Esophagus muscularis mucosa (tissue), 4 donors: ENCODE measurements at regions not wholly inside any gene's neighbourhood (a gene's known extent, or its start where the extent isn't known, plus 50 kb on each side); places are given as distances from the start of the nearest gene placed in this dataset.

Experiments
- CTCF ChIP-seq, 3 experiments: fragments of 200-600 bp in 2 of 3; fragments of 450-650 bp in 1 of 3; sonication (generic) in 2 of 3; IDR thresholded peaks; one replicate each; pipeline ENCODE4 v1.5.1; 2017 to 2019; ENCODE audit warnings: antibody characterized with exemption in 3 of 3, mild to moderate bottlenecking in 2 of 3, moderate library complexity in 1 of 3
- EP300 ChIP-seq: sonication (generic); formaldehyde crosslinking; IDR thresholded peaks from one replicate; pipeline ENCODE4 v1.6.1; 2017; ENCODE audit warnings: antibody characterized with exemption
- POLR2AphosphoS5 ChIP-seq, 2 donors: sonication (generic); formaldehyde crosslinking; IDR thresholded peaks; one replicate each; pipeline ENCODE4 v1.6.1; 2017; ENCODE audit warnings: antibody characterized with exemption in 2 of 2

- TF ChIP-seq EP300 = no peak
- TF ChIP-seq CTCF (IDR thresholded peaks at IDR 0.05) = no peak
- no peak for TF ChIP-seq POLR2AphosphoS5 (IDR thresholded peaks at IDR 0.05)
Measured at GRCh38 chr10:111561124-111561523, 484.3 kb downstream of the ADRA2A start.
